ENCODE measurements at regions not wholly inside any gene's neighbourhood (a gene's known extent, or its start where the extent isn't known, plus 50 kb on each side); places are given as distances from the start of the nearest gene placed in this dataset.

DNA sequence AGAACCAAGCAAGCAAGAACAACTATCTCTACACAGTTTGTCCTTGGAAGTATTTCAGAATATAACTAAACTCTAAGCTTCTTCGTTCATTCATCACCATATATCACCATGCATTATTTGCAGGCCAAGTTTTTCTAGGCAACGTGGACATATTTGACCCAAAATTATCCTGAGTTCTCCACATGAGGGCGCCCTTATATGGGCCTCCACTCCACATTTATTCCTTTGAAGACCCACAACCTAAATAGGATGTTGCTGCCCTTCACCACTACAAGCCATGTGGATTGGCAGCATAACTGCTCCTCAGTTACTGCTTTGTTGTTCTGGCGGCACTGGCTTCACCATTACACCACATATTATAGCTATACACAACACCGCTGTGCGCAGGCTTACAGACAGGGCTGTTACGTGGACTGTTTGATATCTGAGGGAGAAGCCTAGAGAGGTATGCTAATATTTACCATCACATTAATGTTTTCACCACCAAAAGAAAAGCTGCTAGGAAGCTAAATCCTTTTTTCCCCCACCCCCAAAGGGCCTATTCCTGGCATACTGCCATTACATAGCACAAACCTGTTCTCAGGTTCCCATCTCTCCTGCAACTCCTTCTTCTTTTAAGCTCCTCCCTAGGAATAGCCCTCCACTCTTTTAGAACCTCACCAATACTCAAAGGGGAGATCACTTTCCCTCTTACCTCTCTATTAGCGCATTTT lies 411.7 kb downstream of the C6orf118 start:
- H3K27ac ChIP-seq (ENCODE audit: low read depth, low read length) = no peak overlapping the region
- Mint-ChIP-seq H3K36me3 (ENCODE audit: low read depth, unreplicated experiment) (no peaks in the 10 kb centered on the region), H3K4me1 (ENCODE audit: low read depth, unreplicated experiment) (no peaks in the 10 kb centered on the region), H3K27me3 (ENCODE audit: low read depth, unreplicated experiment) (no peaks in the 10 kb centered on the region), H3K27ac (ENCODE audit: unreplicated experiment) (no peak overlapping the region), H3K9me3 (ENCODE audit: unreplicated experiment) (peaks cover 2% of the 10 kb centered on the region), H3K4me3 (ENCODE audit: unreplicated experiment) (no peak overlapping the region)
- H3K4me2 ChIP-seq (ENCODE audit: low read length) = no peak overlapping the region
- H3K9ac ChIP-seq (ENCODE audit: low read length) = no peak overlapping the region
- H3K36me3 ChIP-seq (ENCODE audit: insufficient read depth, low read length) = no peaks in the 10 kb centered on the region
- H2AFZ ChIP-seq (ENCODE audit: low read depth, low read length) = no peak overlapping the region
- FAIRE-seq = no peak
- H4K20me1 ChIP-seq (ENCODE audit: insufficient read depth, low read length) = no peaks in the 10 kb centered on the region
- no peaks in the 10 kb centered on the region for H3K79me2 ChIP-seq (ENCODE audit: insufficient read depth, low read length)
- no peaks in the 10 kb centered on the region for H3K9me3 ChIP-seq (ENCODE audit: insufficient read depth, low read depth, low read length)
- H3K4me3 ChIP-seq (ENCODE audit: insufficient read depth, low read depth, low read length) = no peak overlapping the region
- no peak for DNase-seq (ENCODE audit: low read depth)
- no peaks in the 10 kb centered on the region for H3K4me1 ChIP-seq (ENCODE audit: insufficient read depth, low read length)
- no peak for TF ChIP-seq CTCF (IDR thresholded peaks at IDR 0.05; ENCODE audit: insufficient read depth, low read depth, low read length)
- TF ChIP-seq EZH2 (IDR thresholded peaks at IDR 0.05; ENCODE audit: insufficient read depth, low read length) = no peak
- H3K27me3 ChIP-seq (ENCODE audit: insufficient read depth, low read length) = no peaks in the 10 kb centered on the region

DNA sequence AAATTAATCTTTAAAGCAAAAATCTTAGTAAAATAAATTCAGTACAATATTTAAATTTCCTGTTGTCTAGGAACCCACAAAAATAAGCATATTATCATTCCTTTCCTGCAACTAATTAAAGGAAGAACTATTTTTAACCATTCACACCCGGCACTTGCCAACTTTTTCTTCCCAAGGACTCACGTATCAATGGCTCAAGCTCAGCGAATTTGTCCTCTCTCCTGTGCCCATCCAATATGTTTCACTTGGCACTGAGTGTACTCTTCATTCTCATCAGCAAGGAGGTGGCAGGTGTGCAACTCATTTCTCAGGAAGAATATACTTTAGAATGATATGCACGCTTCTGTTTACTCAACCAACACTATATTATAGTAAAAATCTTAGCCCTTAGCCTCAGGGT lies 419.4 kb downstream of the C6orf118 start:
- FAIRE-seq (no peak), DNase-seq (ENCODE audit: low read depth) (no peak)
- Histone ChIP-seq H2AFZ (ENCODE audit: low read depth, low read length) (no peak overlapping the region), H3K4me1 (ENCODE audit: insufficient read depth, low read length) (no peaks in the 10 kb centered on the region), H3K9me3 (ENCODE audit: insufficient read depth, low read depth, low read length) (no peaks in the 10 kb centered on the region), H3K27me3 (ENCODE audit: insufficient read depth, low read length) (no peaks in the 10 kb centered on the region), H3K9ac (ENCODE audit: low read length) (no peak overlapping the region), H3K36me3 (ENCODE audit: insufficient read depth, low read length) (no peaks in the 10 kb centered on the region), H3K4me2 (ENCODE audit: low read length) (no peak overlapping the region), H3K79me2 (ENCODE audit: insufficient read depth, low read length) (no peaks in the 10 kb centered on the region), H4K20me1 (ENCODE audit: insufficient read depth, low read length) (no peaks in the 10 kb centered on the region), H3K4me3 (ENCODE audit: insufficient read depth, low read depth, low read length) (no peak overlapping the region), H3K27ac (ENCODE audit: low read depth, low read length) (no peak overlapping the region)
- no peaks in the 10 kb centered on the region for H3K36me3 Mint-ChIP-seq (ENCODE audit: low read depth, unreplicated experiment)
- no peak for TF ChIP-seq CTCF (IDR thresholded peaks at IDR 0.05; ENCODE audit: insufficient read depth, low read depth, low read length)
- H3K27me3 Mint-ChIP-seq (ENCODE audit: low read depth, unreplicated experiment) = no peaks in the 10 kb centered on the region
- H3K4me1 Mint-ChIP-seq (ENCODE audit: low read depth, unreplicated experiment) = no peaks in the 10 kb centered on the region
- no peaks in the 10 kb centered on the region for H3K9me3 Mint-ChIP-seq (ENCODE audit: unreplicated experiment)
- no peak overlapping the region for H3K4me3 Mint-ChIP-seq (ENCODE audit: unreplicated experiment)
- H3K27ac Mint-ChIP-seq (ENCODE audit: unreplicated experiment) = no peak overlapping the region

- no peaks in the 10 kb centered on the region for H3K4me1 Mint-ChIP-seq (ENCODE audit: low read depth, unreplicated experiment)
- no peaks in the 10 kb centered on the region for H3K27me3 Mint-ChIP-seq (ENCODE audit: low read depth, unreplicated experiment)
- H3K36me3 ChIP-seq (ENCODE audit: insufficient read depth, low read length) = no peaks in the 10 kb centered on the region
- DNase-seq (ENCODE audit: low read depth) (no peak), FAIRE-seq (no peak)
- H3K4me3 Mint-ChIP-seq (ENCODE audit: unreplicated experiment) = no peak overlapping the region
- no peak overlapping the region for H3K27ac Mint-ChIP-seq (ENCODE audit: unreplicated experiment)
- no peaks in the 10 kb centered on the region for H4K20me1 ChIP-seq (ENCODE audit: insufficient read depth, low read length)
- H3K4me1 ChIP-seq (ENCODE audit: insufficient read depth, low read length) = no peaks in the 10 kb centered on the region
- no peak overlapping the region for H3K4me3 ChIP-seq (ENCODE audit: insufficient read depth, low read depth, low read length)
- H3K79me2 ChIP-seq (ENCODE audit: insufficient read depth, low read length) = no peaks in the 10 kb centered on the region
- TF ChIP-seq EZH2 (IDR thresholded peaks at IDR 0.05; ENCODE audit: insufficient read depth, low read length) = no peak
- no peak for TF ChIP-seq CTCF (IDR thresholded peaks at IDR 0.05; ENCODE audit: insufficient read depth, low read depth, low read length)
- no peaks in the 10 kb centered on the region for H3K9me3 ChIP-seq (ENCODE audit: insufficient read depth, low read depth, low read length)
- no peak overlapping the region for H3K4me2 ChIP-seq (ENCODE audit: low read length)
- H3K27ac ChIP-seq (ENCODE audit: low read depth, low read length) = no peak overlapping the region
- H3K36me3 Mint-ChIP-seq (ENCODE audit: low read depth, unreplicated experiment) = no peaks in the 10 kb centered on the region
- no peaks in the 10 kb centered on the region for H3K9me3 Mint-ChIP-seq (ENCODE audit: unreplicated experiment)
- H3K27me3 ChIP-seq (ENCODE audit: insufficient read depth, low read length) = no peaks in the 10 kb centered on the region
- H2AFZ ChIP-seq (ENCODE audit: low read depth, low read length) = no peak overlapping the region
- H3K9ac ChIP-seq (ENCODE audit: low read length) = no peak overlapping the region
Observed at GRCh38 chr6:164887660-164888059, 421.7 kb downstream of the C6orf118 start.
